ENCODE measurements at regions not wholly inside any gene's neighbourhood (a gene's known extent, or its start where the extent isn't known, plus 50 kb on each side); places are given as distances from the start of the nearest gene placed in this dataset.
A peak's percentile ranks its signal among the peaks of the same experiment; 100 is the strongest.

GRCh38 chr2:120809609-120810440 lies 74.2 kb downstream of the GLI2 start:
- no peak for DNase-seq

GRCh38 chr2:120810639-120811038 lies 75.0 kb downstream of the GLI2 start:
- DNase-seq: no peak

GRCh38 chr2:120812866-120813265 lies 77.2 kb downstream of the GLI2 start:
- DNase-seq: no peak

GRCh38 chr2:120814352-120814751 lies 78.7 kb downstream of the GLI2 start:
- DNase-seq: no peak

GRCh38 chr2:120815292-120815691 lies 79.6 kb downstream of the GLI2 start:
- no peak for DNase-seq

GRCh38 chr2:120817136-120817955 lies 81.7 kb downstream of the GLI2 start:
- no peak for DNase-seq

GRCh38 chr2:120817956-120818325 lies 82.3 kb downstream of the GLI2 start:
- DNase-seq: no peak

- DNase-seq: no peak
Observed at GRCh38 chr2:120818441-120818920, 82.8 kb downstream of the GLI2 start.

- DNase-seq: no peak
Observed at GRCh38 chr2:120819720-120820210, 84.1 kb downstream of the GLI2 start.

GRCh38 chr2:120820263-120820952 lies 84.7 kb downstream of the GLI2 start:
- no peak for DNase-seq

GRCh38 chr2:120820953-120821279 lies 85.2 kb downstream of the GLI2 start:
- no peak for DNase-seq

- no peak for DNase-seq
Observed at GRCh38 chr2:120821446-120822160, 85.9 kb downstream of the GLI2 start.

- DNase-seq: no peak
Observed at GRCh38 chr2:120822933-120823332, 87.3 kb downstream of the GLI2 start.

- no peak for DNase-seq
Observed at GRCh38 chr2:120823551-120823950, 87.9 kb downstream of the GLI2 start.

- DNase-seq: no peak
Observed at GRCh38 chr2:120824246-120824645, 88.6 kb downstream of the GLI2 start.

- peak; percentile 85 for DNase-seq
Observed at GRCh38 chr2:120825370-120826259, 89.9 kb downstream of the GLI2 start.

GRCh38 chr2:120826260-120826648 lies 90.6 kb downstream of the GLI2 start:
- no peak for DNase-seq

- no peak for DNase-seq
Observed at GRCh38 chr2:120826716-120827410, 91.2 kb downstream of the GLI2 start.

GRCh38 chr2:120828066-120828465 lies 92.4 kb downstream of the GLI2 start:
- DNase-seq: no peak

GRCh38 chr2:120828829-120829632 lies 93.4 kb downstream of the GLI2 start:
- DNase-seq: no peak
